ENCODE measurements at regions not wholly inside any gene's neighbourhood (a gene's known extent, or its start where the extent isn't known, plus 50 kb on each side); places are given as distances from the start of the nearest gene placed in this dataset.

DNA sequence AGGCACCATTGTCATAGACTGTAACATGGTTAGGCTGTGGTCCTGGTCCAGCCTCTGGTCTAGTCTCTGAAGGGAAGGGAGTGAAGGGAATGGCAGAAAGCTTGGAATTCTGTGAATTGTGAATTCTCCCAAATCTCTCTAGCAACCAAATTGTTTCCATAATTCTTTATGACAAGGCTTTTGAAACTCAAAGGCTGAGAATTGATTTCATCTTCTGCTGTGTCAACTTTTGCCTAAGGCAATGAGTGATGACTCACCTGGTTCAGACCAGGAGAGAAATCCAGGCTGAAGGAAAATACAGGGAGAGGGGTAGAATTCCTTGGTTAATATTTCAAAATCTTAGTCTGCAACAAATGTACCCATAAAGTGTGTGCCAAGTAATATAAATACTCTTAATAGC is 82.6 kb upstream of the ADPGK start:
- Histone ChIP-seq H3K4me1 (ENCODE audit: insufficient read depth, low read length, poor library complexity, severe bottlenecking) (no peaks in the 10 kb centered on the region), H3K9me3 (ENCODE audit: low read length) (no peaks in the 10 kb centered on the region), H3K4me3 (ENCODE audit: low read depth, low read length, poor library complexity, severe bottlenecking) (no peak overlapping the region), H3K9me2 (ENCODE audit: insufficient read depth, low read length) (no peaks in the 10 kb centered on the region), H3K4me2 (ENCODE audit: low read length) (no peak overlapping the region), H3K79me2 (ENCODE audit: insufficient read depth, low read depth, low read length) (no peaks in the 10 kb centered on the region), H4K20me1 (ENCODE audit: insufficient read depth, low read length) (no peaks in the 10 kb centered on the region), H3K36me3 (ENCODE audit: insufficient read depth, low read length) (no peaks in the 10 kb centered on the region), H2AFZ (ENCODE audit: low read length) (no peak overlapping the region), H3K27ac (ENCODE audit: low read depth, low read length, poor library complexity, severe bottlenecking) (no peak overlapping the region)
- ChIA-PET CTCF (ENCODE audit: unreplicated experiment) (no interaction called here), POLR2A (interaction anchor here (0.6 kb wide), 1 partner anchor 74 kb away, joined by 4 read pairs; no protein-coding TSS in a partner anchor)
- DNase-seq (ENCODE audit: low spot score) = no peak
- TF ChIP-seq, protein P1, sequence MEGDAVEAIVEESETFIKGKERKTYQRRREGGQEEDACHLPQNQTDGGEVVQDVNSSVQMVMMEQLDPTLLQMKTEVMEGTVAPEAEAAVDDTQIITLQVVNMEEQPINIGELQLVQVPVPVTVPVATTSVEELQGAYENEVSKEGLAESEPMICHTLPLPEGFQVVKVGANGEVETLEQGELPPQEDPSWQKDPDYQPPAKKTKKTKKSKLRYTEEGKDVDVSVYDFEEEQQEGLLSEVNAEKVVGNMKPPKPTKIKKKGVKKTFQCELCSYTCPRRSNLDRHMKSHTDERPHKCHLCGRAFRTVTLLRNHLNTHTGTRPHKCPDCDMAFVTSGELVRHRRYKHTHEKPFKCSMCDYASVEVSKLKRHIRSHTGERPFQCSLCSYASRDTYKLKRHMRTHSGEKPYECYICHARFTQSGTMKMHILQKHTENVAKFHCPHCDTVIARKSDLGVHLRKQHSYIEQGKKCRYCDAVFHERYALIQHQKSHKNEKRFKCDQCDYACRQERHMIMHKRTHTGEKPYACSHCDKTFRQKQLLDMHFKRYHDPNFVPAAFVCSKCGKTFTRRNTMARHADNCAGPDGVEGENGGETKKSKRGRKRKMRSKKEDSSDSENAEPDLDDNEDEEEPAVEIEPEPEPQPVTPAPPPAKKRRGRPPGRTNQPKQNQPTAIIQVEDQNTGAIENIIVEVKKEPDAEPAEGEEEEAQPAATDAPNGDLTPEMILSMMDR (conservative IDR thresholded peaks at IDR 0.05; ENCODE audit: low read length) = no peak
- TF ChIP-seq EZH2phosphoT487 (IDR thresholded peaks at IDR 0.05; ENCODE audit: borderline replicate concordance, low read depth, low read length) = no peak
- intact Hi-C loops (cut with micrococcal nuclease; ENCODE audit: unreplicated experiment) = no loop called here
- BruUV-seq (replicated peaks) = no TSS peak

DNA sequence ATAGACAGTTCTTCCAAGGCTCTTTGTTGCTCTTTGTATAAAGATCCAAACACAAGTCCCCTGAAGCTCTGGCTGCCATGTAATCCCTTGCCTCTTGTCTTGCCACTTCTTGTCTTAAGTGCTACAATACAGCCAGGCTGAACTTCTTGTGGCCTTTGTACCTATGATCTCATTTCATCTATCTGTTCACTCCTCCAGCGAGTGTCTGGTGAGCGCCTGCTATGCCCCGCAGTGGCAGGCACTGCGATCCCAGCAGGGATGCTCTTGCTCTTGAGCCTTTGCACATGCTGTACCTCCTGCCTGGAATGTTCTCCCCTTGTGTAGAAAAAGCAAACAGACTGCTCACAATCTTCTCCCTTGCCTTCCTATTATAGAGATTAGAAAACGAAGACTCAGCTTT is 81.9 kb upstream of the ADPGK start:
- Histone ChIP-seq H3K79me2 (ENCODE audit: insufficient read depth, low read depth, low read length) (no peaks in the 10 kb centered on the region), H3K4me3 (ENCODE audit: low read depth, low read length, poor library complexity, severe bottlenecking) (no peak overlapping the region), H3K4me2 (ENCODE audit: low read length) (no peak overlapping the region), H3K4me1 (ENCODE audit: insufficient read depth, low read length, poor library complexity, severe bottlenecking) (no peaks in the 10 kb centered on the region), H3K36me3 (ENCODE audit: insufficient read depth, low read length) (no peaks in the 10 kb centered on the region), H3K9me3 (ENCODE audit: low read length) (no peaks in the 10 kb centered on the region), H3K9me2 (ENCODE audit: insufficient read depth, low read length) (no peaks in the 10 kb centered on the region), H3K27ac (ENCODE audit: low read depth, low read length, poor library complexity, severe bottlenecking) (no peak overlapping the region), H2AFZ (ENCODE audit: low read length) (no peak overlapping the region), H4K20me1 (ENCODE audit: insufficient read depth, low read length) (no peaks in the 10 kb centered on the region)
- intact Hi-C loops (cut with micrococcal nuclease; ENCODE audit: unreplicated experiment) = no loop called here
- DNase-seq (ENCODE audit: low spot score) = no peak
- CTCF ChIA-PET (ENCODE audit: unreplicated experiment) = no interaction called here
- BruUV-seq (replicated peaks) = no TSS peak
- TF ChIP-seq, protein P1 (conservative IDR thresholded peaks at IDR 0.05; ENCODE audit: low read length) = no peak
- TF ChIP-seq EZH2phosphoT487 (IDR thresholded peaks at IDR 0.05; ENCODE audit: borderline replicate concordance, low read depth, low read length) = no peak
- POLR2A ChIA-PET = no interaction called here

DNA sequence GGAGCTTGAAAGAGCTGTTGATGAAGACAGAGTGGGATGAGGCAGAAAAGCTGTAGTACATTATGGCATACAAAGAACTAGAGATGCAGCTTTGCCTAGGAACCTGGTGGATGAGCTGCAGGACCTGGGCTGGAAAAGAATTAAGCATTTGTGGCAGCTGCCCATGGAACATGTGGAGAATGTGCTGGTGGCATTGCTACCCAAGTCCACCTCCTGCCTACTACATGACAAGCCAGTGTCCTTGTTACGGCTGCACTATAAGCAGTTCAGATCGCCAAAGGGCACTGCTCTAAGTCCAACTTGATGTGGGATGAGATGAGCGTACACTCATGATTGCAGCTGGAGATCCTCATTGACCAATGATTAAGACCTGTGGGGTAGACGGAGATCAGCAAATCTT is 81.1 kb upstream of the ADPGK start:
- H3K4me2 ChIP-seq (ENCODE audit: low read length) = no peak overlapping the region
- no peak for DNase-seq (ENCODE audit: low spot score)
- no peak overlapping the region for H2AFZ ChIP-seq (ENCODE audit: low read length)
- ChIA-PET CTCF (ENCODE audit: unreplicated experiment) (no interaction called here), POLR2A (no interaction called here)
- H3K9me2 ChIP-seq (ENCODE audit: insufficient read depth, low read length) = no peaks in the 10 kb centered on the region
- no peak overlapping the region for H3K4me3 ChIP-seq (ENCODE audit: low read depth, low read length, poor library complexity, severe bottlenecking)
- H3K36me3 ChIP-seq (ENCODE audit: insufficient read depth, low read length) = no peaks in the 10 kb centered on the region
- no TSS peak for BruUV-seq (replicated peaks)
- no peaks in the 10 kb centered on the region for H3K4me1 ChIP-seq (ENCODE audit: insufficient read depth, low read length, poor library complexity, severe bottlenecking)
- H3K9me3 ChIP-seq (ENCODE audit: low read length) = no peaks in the 10 kb centered on the region
- intact Hi-C loops (cut with micrococcal nuclease; ENCODE audit: unreplicated experiment) = no loop called here
- TF ChIP-seq, protein P1 (conservative IDR thresholded peaks at IDR 0.05; ENCODE audit: low read length) = no peak
- TF ChIP-seq EZH2phosphoT487 (IDR thresholded peaks at IDR 0.05; ENCODE audit: borderline replicate concordance, low read depth, low read length) = no peak
- no peaks in the 10 kb centered on the region for H4K20me1 ChIP-seq (ENCODE audit: insufficient read depth, low read length)
- H3K27ac ChIP-seq (ENCODE audit: low read depth, low read length, poor library complexity, severe bottlenecking) = no peak overlapping the region
- H3K79me2 ChIP-seq (ENCODE audit: insufficient read depth, low read depth, low read length) = no peaks in the 10 kb centered on the region
